Keratinocyte (primary cell): ENCODE measurements at regions not wholly inside any gene's neighbourhood (a gene's known extent, or its start where the extent isn't known, plus 50 kb on each side); places are given as distances from the start of the nearest gene placed in this dataset.

Source experiments
- EZH2 ChIP-seq: IDR thresholded peaks from one replicate; pipeline ENCODE4 v1.6.1; 2012; ENCODE audit warnings: inconsistent platforms, mild to moderate bottlenecking, low read length, moderate library complexity
- TF ChIP-seq, protein P1 (sequence below), 3 experiments: IDR thresholded peaks in 1 of 3; conservative IDR thresholded peaks in 1 of 3; optimal IDR thresholded peaks in 1 of 3; 2 replicates in 2 of 3; 3 replicates in 1 of 3; pipeline versions ENCODE3 to v1.5.1; 2011; ENCODE audit warnings: low read length in 3 of 3, mild to moderate bottlenecking in 3 of 3, moderate library complexity in 2 of 3, control low read depth in 1 of 3, inconsistent platforms in 1 of 3; ENCODE audit not compliant: insufficient read depth in 2 of 3; ENCODE audit errors: extremely low read depth in 1 of 3

DNA sequence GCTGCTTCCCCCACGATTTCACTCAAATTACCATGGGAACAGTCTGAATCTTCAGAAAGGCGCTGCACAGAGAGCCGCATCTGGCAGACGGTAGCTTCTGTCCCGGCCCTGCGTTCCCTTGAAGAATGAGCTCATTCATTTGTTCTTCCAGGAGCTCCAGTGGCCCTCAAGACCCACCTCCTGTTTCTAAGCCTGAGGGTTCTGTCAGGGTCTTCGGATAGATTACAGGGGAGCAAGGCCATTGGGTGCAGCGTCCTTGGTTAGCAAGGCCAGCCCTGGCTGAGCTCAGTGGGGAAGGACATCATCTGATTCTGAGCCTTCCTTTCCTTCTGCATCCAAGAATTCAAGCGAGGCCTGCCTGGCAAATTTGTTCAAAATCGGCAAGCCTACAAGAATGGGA is 111.9 kb downstream of the PDCL3 start:
- TF ChIP-seq, protein P1, sequence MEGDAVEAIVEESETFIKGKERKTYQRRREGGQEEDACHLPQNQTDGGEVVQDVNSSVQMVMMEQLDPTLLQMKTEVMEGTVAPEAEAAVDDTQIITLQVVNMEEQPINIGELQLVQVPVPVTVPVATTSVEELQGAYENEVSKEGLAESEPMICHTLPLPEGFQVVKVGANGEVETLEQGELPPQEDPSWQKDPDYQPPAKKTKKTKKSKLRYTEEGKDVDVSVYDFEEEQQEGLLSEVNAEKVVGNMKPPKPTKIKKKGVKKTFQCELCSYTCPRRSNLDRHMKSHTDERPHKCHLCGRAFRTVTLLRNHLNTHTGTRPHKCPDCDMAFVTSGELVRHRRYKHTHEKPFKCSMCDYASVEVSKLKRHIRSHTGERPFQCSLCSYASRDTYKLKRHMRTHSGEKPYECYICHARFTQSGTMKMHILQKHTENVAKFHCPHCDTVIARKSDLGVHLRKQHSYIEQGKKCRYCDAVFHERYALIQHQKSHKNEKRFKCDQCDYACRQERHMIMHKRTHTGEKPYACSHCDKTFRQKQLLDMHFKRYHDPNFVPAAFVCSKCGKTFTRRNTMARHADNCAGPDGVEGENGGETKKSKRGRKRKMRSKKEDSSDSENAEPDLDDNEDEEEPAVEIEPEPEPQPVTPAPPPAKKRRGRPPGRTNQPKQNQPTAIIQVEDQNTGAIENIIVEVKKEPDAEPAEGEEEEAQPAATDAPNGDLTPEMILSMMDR (optimal IDR thresholded peaks at IDR 0.05 in 1 of 3, IDR thresholded peaks at IDR 0.05 in 1 of 3, conservative IDR thresholded peaks at IDR 0.05 in 1 of 3; ENCODE audit: extremely low read depth in 1 of 3, insufficient read depth in 2 of 3, low read length in 3 of 3): no peak
- TF ChIP-seq EZH2: no peak
